HG03175 (cell line): ENCODE measurements at regions not wholly inside any gene's neighbourhood (a gene's known extent, or its start where the extent isn't known, plus 50 kb on each side); places are given as distances from the start of the nearest gene placed in this dataset.

ENCODE experiments used
- ATAC-seq: cut with Tn5 transposase; IDR thresholded peaks from one replicate; pipeline ENCODE4 v1.9.1; 2021; ENCODE audit warnings: mild to moderate bottlenecking, moderate library complexity; ENCODE audit not compliant: unreplicated experiment

DNA sequence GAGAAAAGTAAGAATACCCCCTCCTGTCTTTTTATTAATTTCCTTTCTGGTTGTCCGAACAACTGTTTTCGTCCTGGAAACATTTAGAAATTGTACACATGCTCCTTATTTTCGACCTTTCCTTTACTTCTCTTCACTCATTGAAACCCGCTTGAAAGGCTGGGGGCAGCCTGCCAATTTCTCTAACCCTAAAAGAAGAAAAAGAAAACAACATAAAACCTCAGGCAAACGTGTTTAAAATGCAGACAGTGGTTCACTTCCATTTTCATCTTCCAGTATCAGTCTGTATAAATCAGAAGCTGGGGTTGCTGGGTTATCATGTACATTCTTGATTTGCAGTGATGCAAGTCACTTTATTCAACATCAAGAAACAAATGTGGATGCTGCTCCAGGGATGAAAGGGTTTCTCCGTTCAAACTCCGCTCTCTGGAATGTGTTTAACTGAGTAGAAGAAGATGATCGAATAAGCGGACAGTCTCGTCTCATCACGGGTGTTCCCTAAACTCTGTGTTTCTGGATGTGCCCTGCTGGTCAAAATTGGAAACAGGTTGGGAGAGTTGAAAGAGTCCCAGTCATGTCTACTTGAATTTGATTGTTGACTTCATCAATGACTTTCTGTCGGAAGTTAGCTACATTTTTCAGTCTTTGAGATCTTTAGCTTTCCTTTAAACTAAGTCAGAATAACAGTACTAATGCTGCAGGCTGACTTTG is 1042.2 kb downstream of the BCL11B start:
- no peak for ATAC-seq

DNA sequence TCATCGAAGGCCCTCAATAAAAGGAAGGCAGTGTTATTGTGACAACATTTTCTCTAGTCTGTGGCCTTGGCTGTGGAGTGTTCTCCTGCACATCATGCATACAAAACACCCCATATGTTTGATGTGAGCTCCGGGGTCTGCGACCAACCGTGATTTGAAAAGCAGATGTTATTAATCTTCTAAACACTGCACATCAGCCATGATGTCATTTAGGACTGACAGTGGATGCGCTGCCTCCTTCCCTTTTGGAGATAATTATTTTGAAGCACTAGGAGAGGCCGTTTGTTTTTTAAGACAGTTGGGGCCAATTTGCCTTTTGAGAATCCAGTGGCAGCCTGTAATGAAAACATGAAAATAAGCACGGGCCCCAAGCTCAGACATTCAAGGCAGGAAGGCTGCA is 1041.6 kb downstream of the BCL11B start:
- no peak for ATAC-seq

DNA sequence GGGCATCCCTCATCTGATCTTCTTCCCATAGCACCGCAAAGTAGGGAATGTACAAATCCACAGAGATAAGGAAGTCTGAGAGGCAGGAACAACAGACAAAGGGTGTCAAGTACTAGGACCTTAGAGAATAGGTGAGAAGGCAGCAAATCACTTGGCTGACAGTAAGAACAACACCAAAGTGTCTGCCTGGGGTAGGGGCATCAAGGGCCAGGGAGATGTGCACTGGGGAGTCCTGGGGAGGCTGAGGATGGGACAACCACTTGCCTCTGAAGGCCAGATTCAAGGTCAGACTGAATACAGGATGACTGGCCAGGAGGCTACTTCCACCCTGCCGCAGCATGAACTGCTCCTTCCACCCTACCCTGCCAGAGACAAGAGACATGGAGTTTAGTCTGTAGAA is 1040.8 kb downstream of the BCL11B start:
- ATAC-seq = no peak

DNA sequence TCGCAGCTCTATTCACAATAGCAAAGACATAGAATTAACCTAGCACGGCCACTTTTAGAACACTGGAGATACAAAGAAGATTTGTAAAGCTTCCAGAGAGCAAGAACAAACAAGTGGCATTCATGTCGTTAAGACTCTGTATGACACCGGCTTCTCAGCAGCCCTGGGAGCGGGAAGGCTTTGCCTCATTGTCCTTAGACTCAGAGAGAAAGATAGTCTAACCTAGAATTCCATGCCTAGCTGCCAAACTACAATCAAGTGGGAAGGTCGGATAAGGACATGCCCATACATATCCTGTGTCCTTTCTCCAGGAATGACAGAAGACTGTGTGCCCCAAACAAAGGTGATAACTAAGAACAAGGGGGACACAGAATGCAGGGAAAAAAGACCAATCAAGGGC is 1038.3 kb downstream of the BCL11B start:
- ATAC-seq = no peak

DNA sequence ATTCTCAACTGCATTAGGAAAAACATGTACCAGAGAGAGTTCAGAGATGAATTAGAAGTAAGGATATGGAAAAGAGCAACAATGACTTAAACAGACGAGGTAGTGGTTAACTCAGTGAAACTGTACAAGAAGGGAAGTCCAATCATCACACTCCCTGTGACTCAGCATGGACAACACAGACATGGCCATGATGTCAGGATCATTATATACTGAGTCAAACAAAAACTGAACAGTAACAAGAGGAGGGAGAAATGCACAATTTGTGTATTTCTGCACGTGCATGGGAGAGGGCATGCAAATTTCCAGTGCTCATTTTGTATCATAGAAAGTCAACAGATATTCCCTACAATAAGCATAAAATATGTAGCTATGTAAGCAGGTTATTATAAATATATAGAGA is 1037.8 kb downstream of the BCL11B start:
- no peak for ATAC-seq

DNA sequence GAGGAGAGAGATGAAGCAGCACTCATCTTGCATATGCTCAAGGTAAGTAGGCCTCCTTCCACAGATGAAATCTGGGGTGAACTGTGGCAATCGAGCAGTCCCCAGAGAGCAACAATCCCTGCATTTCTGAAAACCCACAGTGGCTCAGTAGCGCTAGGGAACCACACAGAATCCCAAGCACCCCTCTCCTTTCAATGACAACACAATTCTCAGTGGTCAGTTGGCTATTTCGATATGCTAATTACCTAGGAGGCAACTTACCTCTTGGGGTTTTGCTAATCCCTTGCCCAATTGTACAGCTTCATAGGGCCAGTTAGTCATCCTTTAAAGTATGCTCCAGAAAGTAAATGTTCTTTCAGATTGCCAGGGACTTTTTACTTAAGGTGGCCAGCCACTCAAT is 1035.7 kb downstream of the BCL11B start:
- ATAC-seq = no peak

DNA sequence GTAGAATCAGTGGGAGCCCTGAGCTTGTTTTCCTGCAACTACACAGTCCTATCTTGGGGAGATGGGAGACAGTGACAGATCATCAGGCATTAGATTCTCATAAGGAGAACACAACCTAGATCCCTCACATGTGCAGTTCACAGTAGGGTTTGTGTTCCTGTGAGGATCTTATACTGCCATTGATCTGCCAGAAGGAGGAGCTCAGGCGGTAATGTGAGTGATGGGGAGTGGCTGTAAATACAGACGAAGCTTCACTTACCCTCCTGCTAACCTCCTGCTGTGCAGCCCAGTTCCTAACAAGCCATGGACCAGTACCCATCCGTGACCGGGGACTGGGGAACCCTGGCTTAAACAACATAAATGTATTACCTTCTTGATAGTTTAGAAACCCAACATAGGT is 1034.1 kb downstream of the BCL11B start:
- no peak for ATAC-seq

DNA sequence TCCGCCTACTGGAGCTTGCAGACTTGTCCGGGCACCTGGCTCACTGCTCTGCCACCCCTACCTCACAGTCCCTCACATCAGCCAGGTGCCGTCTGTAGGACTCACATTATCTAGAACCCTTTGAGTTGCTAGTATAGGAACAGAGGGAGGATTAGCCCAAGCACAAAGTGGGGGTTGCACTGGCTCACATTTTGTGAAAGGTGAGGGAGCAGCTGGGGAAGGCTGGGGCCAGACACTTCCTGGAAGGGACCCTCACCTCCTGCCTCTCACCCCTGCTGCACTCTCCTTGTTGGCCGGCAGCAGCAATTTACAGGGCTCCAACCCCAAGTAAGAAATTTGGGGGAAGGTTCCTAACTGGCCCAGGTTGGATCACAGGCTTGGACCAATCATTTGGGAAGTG is 1031.6 kb downstream of the BCL11B start:
- ATAC-seq = no peak

DNA sequence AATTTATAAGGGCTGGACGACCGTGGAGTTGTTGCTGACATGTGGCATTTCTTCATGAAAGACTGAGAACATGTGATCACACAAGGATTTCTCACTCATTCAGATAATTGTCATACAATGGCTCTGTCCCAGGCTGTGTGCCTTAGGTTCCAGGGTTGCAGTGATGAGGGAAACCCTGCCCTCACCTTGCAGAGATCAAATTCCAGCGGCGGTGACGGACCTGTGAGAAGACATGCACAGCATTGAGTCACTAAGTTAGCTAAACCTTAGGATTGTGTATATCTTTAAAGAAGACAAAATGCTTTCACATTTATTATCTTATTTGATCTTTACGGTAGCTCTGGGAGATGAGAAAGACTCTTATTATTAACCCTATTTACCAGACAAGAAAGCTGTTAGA is 1029.1 kb downstream of the BCL11B start:
- ATAC-seq = no peak

DNA sequence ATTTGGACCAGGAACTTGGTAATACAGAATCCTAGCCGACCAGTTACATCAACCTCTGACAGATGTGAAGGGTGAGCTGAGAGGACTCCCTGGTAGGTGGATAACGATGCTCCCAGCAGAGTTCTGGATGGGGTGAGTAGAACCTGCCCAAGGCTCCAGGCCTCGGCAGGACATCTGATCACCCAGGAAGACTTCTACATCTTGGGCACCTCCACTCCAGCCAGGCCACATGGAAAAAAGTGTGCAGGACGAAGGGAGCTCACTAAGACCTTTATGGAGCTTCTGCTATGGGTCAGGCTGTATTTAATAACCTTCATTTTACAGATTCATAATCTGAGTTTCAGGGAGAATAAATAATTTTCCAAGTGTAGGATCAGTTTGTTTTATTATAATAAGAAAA is 1028.7 kb downstream of the BCL11B start:
- ATAC-seq = no peak

DNA sequence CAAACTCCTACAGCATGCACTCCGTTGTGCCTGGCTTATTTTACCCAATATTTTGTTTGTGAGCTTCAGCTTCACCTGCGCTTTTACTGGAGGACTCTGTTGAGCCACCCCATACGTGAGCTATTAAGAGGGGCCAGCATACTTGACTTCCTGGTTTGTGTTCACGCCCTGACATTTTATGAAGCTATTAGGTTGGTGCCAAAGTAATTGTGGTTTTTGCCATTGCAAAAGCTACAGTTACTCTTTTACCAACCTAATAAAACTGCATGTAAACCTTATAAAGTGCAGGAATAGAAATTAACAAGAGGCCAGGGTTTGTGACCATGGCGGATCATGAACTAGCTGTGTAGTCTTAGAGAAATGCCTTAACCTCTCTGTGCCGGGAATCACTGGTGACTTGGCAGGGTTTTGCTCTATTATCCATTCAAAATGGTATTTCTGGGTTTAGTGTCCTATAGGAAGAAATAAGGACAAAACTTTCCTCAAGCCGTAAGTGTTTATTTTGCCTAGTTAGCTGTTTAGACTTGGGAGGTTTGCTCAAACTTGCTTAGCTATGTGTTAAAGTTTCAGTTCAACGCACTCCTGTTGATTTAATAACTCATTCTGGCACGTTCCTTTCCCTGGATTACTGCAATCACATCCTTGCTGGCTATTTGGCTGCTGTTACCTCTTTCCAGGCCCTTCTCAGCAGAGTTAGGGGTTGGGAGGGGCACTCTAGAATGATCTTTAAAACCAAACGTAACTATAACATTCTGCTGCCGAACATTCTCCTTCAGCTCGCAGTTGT is 1027.6 kb downstream of the BCL11B start:
- no peak for ATAC-seq

DNA sequence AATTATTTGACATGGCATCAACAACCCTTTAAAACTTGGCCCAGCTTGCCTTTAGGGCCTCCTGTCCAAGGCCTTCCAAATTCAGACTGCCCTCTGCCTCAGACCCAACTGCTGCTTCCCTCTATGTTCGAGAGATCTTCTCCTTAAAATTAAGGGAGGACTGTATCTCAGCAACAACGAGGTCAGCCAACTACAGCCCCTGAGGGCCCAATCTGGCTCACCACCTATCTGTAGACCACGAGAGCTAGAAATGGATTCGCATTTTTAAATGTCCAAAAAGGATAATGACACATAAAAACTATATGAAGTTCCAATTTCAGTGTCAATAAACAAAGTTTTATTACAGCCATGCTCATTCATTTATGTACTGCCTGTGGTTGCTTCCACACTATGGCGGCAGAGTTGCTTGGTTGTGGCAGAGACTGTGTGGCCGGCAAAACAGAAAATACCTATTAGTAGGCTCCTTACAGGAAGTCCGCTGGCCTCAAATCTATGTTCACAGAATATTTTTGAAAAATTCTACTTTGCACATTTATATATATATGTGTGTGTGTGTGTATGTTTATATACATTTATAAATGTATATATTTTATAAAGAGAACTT is 1026.9 kb downstream of the BCL11B start:
- no peak for ATAC-seq

DNA sequence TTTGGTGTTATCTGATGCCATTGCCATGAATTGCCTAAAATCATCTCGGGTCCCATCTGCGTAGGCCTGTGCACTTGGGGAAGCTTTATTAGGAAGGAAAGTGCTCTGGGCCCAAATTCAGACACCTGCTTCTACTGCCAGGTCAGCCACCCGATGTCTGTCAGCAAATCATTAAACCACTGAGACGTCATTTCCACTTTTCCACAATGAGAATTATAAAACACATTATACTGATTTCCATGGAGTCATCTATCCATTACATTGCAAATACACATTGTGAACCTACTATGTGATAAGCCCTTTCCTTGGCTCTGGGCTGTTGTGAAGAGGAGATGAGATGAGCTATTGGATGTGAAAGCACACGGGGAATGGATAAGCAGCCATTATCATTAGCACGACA is 1022.9 kb downstream of the BCL11B start:
- no peak for ATAC-seq

DNA sequence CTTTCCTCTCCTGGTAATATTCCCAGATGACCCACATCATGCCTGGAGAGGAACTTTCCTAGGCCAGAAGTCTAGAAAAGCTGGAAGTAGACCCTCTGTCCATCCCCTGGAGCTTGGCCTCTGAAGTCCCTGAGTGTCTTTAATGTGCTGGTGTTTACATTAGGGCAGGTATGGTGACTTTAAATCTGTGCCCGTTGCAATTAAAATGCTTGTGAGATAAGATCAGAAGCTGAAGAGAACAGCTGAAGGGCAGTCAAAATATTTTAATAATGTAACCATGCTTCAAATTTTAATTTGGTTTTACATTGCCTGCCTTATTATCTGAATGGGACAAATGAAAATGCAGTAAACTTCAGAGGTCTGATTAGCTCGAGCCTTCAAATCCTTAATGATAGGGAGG is 1022.5 kb downstream of the BCL11B start:
- ATAC-seq = no peak

DNA sequence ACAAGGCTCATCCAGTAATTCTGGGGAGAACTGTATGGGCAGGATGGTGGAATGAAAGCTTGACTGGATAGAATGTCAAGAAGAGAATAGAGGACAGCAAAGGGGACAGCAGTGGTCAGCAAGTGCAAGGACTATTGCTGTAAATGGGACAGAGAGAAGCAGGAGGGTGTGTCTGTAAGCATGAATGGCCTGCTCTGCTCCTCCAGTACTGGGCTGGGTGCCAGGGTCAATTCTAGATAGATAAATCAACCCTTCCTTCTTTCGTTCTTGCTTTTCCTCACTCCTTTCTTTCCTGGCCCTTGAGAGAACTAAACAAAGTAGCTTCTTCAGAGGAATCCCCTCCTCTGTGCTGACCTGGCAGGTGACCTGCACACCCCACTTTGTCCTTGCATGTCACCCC is 1019.2 kb downstream of the BCL11B start:
- ATAC-seq = no peak

DNA sequence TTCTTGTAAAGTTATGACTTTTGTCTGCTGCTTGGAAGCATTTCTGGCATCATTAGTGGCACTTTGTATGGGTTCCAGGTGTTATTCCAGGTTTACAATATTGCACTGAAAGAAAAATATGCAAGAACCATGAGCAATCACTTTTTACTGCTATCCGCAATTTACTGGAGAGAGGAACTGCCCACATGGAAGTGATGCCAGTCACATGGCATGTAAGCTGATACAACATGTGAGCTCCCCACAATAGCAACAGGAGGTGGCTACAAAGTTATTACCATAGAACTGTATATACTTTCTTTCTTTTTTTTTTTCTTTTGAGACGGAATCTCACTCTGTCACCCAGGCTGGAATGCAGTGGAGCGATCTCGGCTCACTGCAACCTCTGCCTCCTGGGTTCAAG is 1012.1 kb downstream of the BCL11B start:
- ATAC-seq = no peak

DNA sequence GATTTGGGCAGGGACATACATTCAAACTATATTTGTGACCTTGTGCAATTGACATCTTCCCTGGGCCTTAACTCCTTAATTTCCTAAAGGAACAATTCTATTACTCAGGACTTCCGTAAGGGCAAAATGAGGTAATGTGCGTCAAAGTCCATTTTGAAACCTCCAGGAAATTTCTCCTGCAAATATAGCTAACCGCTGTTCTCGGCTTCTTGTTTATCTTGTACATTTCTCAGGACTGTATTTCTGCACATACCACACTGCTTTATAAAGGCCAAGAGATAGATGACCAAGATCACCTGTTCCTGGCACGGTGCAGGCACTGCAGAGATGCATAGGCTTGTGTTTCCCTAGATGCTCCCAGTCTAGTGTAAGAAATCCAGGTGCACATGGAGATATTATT is 1009.4 kb downstream of the BCL11B start:
- ATAC-seq = no peak

DNA sequence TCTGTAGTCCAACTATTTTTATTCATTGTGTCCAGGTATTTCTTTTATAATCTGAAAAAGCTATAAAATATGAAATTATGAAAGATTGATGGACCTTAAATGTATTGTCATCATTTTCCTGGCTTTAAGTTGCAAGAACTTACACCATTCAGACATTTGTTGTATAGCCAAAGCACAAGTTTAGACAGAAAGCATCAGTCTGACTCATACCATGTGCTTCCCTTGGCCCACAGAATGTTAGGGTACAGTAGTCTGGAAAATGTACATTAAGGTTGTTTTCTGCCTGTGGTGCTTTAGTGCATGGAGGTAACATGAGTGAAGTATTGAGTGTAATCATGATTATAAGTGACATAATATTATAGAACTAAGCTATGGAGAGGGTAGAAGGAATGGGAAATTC is 1002.5 kb downstream of the BCL11B start:
- ATAC-seq = no peak

DNA sequence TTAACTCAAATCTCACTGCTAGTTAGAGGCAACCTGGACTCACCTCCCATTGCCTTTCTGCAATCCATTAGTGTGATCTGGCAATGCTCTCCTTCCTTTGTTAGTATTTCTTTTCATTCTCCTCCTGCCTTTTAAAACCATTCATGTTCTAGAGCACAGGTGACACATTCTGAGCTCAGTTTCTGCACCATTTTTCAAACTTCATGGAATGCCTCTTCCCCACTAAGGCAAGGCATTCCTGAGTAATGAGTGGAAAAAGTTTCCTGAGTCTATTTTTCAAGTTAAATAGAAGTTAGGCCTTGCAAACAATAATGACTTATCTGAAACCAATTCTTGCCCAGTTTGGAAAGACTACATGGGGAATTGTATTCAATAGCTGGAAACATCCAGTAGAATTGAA is 1001.8 kb downstream of the BCL11B start:
- no peak for ATAC-seq

DNA sequence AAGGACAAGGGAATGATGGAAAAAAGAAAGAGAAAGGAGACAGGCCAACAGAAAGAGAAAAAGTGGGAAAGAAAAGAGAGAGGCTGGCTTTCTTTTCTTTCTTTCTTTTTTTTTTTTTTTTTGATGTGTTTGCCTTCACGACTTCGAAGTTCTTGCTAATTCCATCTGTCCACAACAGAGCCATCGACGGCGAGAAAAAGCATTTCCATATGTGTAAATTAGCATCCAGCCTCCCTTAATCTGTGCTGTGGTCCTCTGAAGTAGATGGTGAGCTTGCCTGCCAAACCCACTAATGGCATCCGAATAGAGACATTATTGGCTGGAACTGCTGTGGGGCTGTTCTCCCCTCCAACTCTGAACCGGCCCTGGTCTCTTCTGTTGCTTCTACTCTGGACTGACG is 997.4 kb downstream of the BCL11B start:
- no peak for ATAC-seq

DNA sequence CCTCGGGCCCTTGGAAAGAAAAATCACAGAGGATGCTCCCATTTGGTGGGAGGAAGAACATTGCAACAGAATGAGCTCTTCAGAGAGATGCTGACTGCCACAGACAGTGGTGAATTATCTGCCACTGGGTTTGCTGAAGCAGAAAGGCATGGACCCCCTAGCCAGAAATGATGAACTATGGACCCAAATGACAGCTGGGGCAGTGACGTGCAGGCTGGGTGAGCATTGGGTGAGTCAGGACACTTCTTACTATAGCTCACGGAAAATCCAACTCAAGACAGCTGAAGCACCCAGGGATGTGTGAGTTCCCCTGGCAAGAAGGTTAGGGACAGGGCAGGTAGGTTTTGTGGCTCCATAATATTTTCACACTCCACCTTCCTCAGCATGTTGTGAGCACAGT is 993.2 kb downstream of the BCL11B start:
- ATAC-seq = no peak

DNA sequence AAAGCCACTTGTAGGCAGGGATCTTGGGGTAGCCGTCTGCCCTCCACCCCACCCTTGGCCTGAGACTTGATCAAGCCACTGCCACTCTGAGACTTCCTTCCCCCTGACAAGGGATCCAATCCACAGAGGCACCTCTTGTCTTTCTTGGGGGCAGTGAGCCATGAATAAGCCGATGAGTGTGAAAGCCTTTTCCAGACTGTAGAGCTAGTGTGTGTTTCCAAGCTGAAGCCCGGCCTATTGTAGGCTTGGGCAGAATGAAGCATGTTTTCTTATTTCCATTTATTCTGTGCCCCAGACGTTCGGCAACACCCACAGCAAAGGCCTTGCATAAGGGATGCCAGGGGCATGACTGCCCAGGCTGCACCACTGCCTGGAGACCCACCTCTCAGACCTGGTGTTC is 991.6 kb downstream of the BCL11B start:
- ATAC-seq = no peak
